EL (cell line): ENCODE measurements at regions not wholly inside any gene's neighbourhood (a gene's known extent, or its start where the extent isn't known, plus 50 kb on each side); places are given as distances from the start of the nearest gene placed in this dataset.
"Not testable (repeated sequence)": the region's sequence is repeated elsewhere in the genome, so short reads cannot be mapped to it uniquely, and the experiment has no call there.

Source experiments
- DNase-seq: peaks from one replicate; pipeline ENCODE4 v3.0.0-alpha.2; 2016

- not testable (repeated sequence) for DNase-seq
These were observed 111.4 kb upstream of the MAP2 start for GRCh38 chr2:209312450-209312849.

DNA sequence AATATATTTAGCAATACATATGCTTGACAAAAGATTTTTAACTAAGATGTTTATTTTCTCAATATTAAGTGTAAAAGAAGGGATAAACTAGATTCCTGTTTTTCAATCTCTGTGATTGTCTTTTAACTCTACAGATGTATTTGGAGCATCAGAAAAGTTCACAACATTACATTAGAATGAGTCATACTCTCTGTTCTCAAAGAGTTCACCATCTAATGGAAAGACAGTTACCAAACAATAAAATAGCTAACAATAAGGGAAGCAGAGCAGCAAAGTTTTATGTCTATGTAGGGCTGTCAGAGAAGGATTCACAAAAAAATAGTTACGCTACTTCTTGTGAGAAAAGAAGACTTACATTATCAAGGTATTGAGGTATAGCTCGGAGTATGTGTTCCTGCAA lies 109.2 kb upstream of the MAP2 start:
- peak; percentile 10 for DNase-seq

DNA sequence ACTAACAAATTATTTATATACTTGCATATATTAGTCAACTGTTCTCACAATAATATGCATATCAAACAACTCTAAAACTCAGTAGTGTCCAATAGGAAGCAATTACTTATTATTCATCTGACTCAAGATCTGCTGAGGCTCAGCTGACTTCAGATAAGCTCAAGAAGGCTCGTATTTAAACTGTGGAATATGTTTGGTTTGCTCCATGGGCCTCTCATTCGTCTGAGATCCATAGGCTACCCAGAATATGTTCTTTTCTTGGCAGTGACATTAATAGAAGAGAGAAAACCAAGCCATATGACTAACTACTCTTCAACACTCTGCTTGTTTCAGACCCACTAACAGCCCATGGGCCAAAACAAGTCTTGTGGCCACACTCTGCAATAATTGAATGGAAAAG lies 107.7 kb upstream of the MAP2 start:
- DNase-seq, result no peak

GRCh38 chr2:209321076-209321475 lies 102.8 kb upstream of the MAP2 start:
- no peak for DNase-seq

DNA sequence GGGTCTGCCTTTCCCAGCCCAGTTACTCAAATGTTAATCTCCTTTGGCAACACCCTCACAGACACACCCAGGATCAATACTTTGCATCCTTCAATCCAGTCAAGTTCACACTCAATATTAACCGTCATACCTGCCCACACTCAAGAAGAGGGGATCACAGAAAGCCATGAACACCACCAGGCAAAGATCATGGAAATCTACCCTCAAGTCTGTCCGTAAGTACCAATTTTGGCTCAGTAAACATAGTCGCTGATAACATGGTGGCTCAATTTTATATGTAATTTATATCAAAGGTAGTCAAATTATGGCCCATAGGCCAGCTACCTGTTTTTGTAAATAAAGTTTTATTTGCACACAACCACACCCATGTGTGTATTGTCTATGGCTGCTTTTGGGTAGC lies 102.3 kb upstream of the MAP2 start:
- no peak for DNase-seq

DNA sequence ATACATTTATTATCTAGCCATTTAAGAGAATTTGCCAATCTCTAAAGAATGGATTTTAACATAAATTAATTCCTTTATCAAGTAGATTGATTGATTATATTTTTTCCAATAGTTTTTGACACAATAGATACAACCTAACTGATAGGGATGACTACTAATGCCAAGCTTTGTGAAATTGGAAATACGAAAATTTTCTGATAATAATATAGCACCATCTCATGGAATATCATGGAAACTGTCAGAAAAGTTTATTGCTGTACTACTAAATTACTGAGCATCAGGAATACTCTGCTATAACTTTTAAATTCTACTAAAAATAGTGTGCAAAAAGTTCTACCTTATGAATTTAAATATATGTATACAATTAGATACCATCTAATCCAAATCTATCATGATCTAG lies 101.8 kb upstream of the MAP2 start:
- DNase-seq, result no peak

DNA sequence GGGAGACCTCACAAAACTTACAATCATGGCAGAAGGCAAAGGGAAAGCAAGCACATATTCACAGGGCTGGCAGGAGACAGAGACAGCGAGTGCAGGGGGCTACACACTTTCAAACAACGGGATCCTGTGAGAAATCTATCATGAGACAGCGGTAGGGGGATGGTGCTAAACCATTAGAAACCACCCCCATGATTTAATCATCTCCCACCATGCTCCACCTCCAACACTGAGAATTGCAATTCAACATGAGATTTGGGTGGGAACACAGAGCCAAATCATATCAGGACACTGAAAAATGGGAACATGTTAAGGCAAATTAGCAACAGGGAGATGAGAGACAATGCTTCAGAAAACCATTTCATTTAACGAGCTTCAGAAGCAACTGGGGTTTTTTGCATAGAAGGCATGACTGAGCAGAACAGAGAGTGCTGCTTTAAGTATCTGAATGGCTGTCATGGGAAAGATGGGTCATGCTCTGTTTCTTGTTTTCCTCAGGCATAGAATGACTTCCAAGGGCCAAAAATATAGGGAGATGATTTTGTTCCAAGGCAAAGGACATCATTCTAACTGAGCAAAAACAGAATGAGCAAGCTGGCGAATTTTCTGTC lies 100.8 kb upstream of the MAP2 start:
- DNase-seq, result no peak

GRCh38 chr2:209323738-209324137 lies 100.1 kb upstream of the MAP2 start:
- no peak for DNase-seq

- DNase-seq, result no peak
These were observed 99.6 kb upstream of the MAP2 start for GRCh38 chr2:209324281-209324680.

- peak; percentile 27 for DNase-seq
These were observed 92.5 kb upstream of the MAP2 start for GRCh38 chr2:209331291-209331844.

GRCh38 chr2:209334188-209335017 lies 89.4 kb upstream of the MAP2 start:
- DNase-seq, result peak; percentile 68

GRCh38 chr2:209340522-209340921 lies 83.3 kb upstream of the MAP2 start:
- no peak for DNase-seq

GRCh38 chr2:209344349-209344748 lies 79.5 kb upstream of the MAP2 start:
- no peak for DNase-seq

DNA sequence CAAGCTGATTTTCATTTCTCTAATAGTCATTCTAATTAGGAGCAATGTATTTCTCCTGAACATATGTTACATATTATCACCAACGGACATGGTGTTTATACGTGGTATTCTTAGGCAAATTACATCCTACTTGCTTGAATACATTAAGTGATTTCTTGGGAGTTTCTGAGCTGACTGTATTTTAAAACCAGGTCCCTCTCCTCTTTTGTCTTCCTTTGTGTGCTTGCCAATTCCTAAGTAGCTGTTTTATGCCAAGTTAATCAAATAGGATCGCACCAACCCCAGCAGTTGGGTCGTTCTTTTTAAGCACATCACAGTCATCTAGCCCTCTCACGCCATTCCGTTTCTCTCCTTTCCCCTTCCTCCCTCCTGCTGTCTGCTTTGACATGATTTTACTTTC lies 75.4 kb upstream of the MAP2 start:
- no peak for DNase-seq

DNA sequence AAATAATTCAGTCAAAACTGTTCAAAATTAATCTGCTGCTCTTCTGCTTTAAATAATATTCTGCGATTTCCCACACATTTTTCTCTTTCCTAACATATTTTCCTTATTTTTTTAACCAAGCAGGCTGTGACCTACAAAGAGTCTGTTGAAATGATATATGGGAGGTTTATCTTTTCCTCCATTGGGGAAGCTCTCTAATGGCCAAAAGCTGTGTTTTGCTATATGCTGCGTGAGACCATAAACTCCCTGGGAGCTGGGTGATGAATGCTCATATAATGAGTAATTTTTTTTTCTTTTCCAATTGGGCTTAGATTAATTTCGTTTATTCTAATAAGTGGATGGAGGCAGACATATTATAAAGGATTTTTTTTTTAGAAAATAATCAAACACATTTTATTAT lies 72.2 kb upstream of the MAP2 start:
- peak; percentile 52 for DNase-seq

DNA sequence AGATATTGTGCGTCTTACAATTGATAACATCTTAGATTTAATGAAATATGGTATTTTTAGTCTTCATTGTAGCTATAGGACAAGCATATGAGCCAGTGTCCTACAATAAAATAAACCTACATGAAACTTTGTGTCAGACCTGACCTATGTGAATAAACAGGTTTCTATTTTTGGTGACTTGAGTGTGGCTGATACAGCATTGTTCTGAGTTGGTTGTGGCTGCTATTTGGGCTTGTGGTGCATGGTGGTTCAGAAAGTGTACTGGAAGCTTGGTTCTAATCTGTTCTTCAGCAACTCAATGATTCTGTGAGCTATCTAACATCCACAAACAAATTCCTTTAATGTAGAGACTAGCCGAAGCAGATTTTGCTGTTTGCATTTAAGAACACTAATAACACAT lies 64.9 kb upstream of the MAP2 start:
- no peak for DNase-seq

GRCh38 chr2:209367075-209367747 lies 56.6 kb upstream of the MAP2 start:
- peak; percentile 38 for DNase-seq

GRCh38 chr2:209368406-209368805 lies 55.4 kb upstream of the MAP2 start:
- DNase-seq, result peak; percentile 34

DNA sequence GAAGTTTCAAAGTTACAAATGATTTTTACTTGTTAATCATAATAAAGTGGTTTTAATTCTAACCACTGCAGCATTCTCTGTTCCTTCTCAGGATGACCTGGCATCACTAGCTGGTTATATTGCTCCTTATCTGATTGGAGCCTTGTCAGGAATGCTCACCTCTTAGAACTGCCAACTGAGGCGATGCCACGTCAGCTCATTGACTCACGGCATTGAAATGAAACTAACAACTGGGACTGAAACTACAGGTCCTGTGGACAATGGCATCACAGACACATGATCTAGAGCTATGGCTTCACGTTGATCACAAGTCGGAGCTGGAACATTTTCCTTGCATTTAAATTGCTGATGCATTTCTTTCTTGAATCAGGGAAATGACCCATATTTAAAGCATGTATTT lies 54.9 kb upstream of the MAP2 start:
- DNase-seq, result peak; percentile 99

DNA sequence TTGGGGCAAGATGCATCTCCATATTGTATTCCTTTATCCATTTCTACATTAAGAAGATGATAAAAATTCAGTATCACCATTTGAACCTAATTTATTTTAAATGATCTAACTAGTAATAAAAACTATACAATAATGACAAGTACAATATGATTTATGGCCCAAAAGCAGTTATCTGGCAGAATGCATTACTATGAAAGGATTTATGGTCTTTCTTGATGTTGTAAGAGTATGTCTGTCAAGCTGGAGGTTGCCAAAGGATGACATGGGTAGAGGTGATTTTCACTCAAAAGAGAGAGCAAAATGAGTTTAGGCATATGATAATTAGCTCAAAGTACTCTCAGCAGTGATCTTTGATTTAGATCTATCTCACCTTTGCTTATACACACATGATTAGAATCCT lies 54.2 kb upstream of the MAP2 start:
- DNase-seq, result no peak

DNA sequence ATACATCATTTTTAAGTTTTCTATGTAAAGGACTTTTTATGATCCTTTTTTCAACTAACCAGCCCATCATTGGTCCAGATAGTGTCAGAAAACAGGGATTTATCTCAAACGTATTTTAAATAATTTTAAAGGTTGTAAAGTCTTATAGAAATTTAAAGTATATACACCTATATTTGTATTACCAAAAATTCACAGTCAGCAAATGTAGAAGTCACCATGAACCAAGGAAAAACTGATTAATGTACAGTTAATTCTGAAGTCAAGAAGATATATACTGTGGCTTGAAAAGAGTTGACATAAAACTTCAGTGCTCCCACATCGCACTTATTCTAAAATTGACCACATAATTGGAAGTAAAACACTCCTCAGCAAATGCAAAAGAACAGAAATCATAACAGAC lies 52.4 kb upstream of the MAP2 start:
- DNase-seq, result no peak
